ENCODE measurements at regions not wholly inside any gene's neighbourhood (a gene's known extent, or its start where the extent isn't known, plus 50 kb on each side); places are given as distances from the start of the nearest gene placed in this dataset.

DNA sequence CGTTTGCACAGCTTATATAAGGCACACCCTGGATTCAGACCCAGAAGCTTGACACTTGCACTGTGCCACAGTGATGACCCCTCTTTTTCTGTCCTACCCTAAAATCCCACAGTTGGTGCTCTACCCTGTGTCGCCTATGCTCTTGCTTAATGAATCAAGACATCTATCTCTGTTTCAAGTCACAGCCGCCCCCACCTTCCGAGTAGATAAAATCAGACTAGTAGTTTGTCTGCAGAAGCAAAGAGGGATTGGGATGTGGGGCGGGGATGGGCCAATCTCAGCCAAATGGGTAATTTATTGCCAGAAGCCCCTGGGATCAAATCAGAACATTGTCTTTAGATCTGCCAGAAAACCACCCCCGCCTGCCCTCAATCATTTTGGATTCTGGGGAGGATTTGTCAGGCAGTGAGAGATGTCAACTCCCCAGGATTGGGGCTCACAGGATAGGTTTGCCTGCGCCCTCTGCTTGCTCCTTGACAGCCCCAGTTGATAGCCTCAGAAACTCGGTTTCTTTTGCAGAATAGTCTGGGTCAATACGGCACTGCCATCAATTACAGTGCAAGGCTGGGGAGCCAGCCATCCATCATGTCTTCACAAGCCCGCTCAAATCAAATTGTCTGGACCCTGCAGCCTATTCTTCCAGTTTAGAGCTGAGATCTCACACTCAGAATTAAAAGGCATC is 520.8 kb downstream of the GRIN2A start:
- H3K4me3 ChIP-seq = no peak overlapping the region
- no peak for ATAC-seq

More for the DNA sequence above, 520.8 kb downstream of the GRIN2A start:
- Histone ChIP-seq H3K36me3 (ENCODE audit: insufficient read depth) (peaks cover 4% of the 10 kb centered on the region), H3K27me3 (ENCODE audit: insufficient read depth) (no peaks in the 10 kb centered on the region), H3K9me2 (ENCODE audit: insufficient read depth) (peaks cover 21% of the 10 kb centered on the region), H3K4me1 (ENCODE audit: insufficient read depth) (peaks cover 4% of the 10 kb centered on the region; the same call in 1 of the 2 replicates), H3K79me2 (replicated peaks; ENCODE audit: insufficient read depth) (no peaks in the 10 kb centered on the region), H2AFZ (peak overlapping the region; percentile 11; the same call in 1 of the 2 replicates), H3K4me2 (no peak overlapping the region), H3K27ac (ENCODE audit: low read depth) (no peak overlapping the region), H3F3A (replicated peaks; ENCODE audit: low read depth) (no peaks in the 10 kb centered on the region), H4K20me1 (replicated peaks; ENCODE audit: insufficient read depth) (no peaks in the 10 kb centered on the region)
- Mint-ChIP-seq H3K4me1 (peaks cover 14% of the 10 kb centered on the region; the same call in 2 of the 3 replicates), H3K27me3 (ENCODE audit: insufficient read depth, low read depth, poor library complexity) (peaks cover 3% of the 10 kb centered on the region), H3K4me3 (no peak overlapping the region), H3K36me3 (ENCODE audit: low read depth) (peaks cover 17% of the 10 kb centered on the region; the same call in 2 of the 3 replicates), H3K27ac (no peak overlapping the region), H3K9me3 (peaks cover 6% of the 10 kb centered on the region; the same call in 2 of the 3 replicates)
- TF ChIP-seq ZNF114 (CRISPR knock-in tag; IDR thresholded peaks at IDR 0.05) (no peak), POLR2AphosphoS5 (IDR thresholded peaks at IDR 0.05; ENCODE audit: low read depth) (no peak), JUNB (IDR thresholded peaks at IDR 0.05; ENCODE audit: unreplicated experiment) (no peak), EZH2 (IDR thresholded peaks at IDR 0.05; ENCODE audit: low read depth, unreplicated experiment) (no peak), CREB1 (CRISPR knock-in tag; IDR thresholded peaks at IDR 0.05; ENCODE audit: low read depth) (no peak), NANOG (IDR thresholded peaks at IDR 0.05; ENCODE audit: borderline replicate concordance) (no peak)
- TF ChIP-seq, protein P1, sequence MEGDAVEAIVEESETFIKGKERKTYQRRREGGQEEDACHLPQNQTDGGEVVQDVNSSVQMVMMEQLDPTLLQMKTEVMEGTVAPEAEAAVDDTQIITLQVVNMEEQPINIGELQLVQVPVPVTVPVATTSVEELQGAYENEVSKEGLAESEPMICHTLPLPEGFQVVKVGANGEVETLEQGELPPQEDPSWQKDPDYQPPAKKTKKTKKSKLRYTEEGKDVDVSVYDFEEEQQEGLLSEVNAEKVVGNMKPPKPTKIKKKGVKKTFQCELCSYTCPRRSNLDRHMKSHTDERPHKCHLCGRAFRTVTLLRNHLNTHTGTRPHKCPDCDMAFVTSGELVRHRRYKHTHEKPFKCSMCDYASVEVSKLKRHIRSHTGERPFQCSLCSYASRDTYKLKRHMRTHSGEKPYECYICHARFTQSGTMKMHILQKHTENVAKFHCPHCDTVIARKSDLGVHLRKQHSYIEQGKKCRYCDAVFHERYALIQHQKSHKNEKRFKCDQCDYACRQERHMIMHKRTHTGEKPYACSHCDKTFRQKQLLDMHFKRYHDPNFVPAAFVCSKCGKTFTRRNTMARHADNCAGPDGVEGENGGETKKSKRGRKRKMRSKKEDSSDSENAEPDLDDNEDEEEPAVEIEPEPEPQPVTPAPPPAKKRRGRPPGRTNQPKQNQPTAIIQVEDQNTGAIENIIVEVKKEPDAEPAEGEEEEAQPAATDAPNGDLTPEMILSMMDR (conservative IDR thresholded peaks at IDR 0.05; ENCODE audit: low read depth in 2 of 2) = no peak
- TF ChIP-seq, protein P2, sequence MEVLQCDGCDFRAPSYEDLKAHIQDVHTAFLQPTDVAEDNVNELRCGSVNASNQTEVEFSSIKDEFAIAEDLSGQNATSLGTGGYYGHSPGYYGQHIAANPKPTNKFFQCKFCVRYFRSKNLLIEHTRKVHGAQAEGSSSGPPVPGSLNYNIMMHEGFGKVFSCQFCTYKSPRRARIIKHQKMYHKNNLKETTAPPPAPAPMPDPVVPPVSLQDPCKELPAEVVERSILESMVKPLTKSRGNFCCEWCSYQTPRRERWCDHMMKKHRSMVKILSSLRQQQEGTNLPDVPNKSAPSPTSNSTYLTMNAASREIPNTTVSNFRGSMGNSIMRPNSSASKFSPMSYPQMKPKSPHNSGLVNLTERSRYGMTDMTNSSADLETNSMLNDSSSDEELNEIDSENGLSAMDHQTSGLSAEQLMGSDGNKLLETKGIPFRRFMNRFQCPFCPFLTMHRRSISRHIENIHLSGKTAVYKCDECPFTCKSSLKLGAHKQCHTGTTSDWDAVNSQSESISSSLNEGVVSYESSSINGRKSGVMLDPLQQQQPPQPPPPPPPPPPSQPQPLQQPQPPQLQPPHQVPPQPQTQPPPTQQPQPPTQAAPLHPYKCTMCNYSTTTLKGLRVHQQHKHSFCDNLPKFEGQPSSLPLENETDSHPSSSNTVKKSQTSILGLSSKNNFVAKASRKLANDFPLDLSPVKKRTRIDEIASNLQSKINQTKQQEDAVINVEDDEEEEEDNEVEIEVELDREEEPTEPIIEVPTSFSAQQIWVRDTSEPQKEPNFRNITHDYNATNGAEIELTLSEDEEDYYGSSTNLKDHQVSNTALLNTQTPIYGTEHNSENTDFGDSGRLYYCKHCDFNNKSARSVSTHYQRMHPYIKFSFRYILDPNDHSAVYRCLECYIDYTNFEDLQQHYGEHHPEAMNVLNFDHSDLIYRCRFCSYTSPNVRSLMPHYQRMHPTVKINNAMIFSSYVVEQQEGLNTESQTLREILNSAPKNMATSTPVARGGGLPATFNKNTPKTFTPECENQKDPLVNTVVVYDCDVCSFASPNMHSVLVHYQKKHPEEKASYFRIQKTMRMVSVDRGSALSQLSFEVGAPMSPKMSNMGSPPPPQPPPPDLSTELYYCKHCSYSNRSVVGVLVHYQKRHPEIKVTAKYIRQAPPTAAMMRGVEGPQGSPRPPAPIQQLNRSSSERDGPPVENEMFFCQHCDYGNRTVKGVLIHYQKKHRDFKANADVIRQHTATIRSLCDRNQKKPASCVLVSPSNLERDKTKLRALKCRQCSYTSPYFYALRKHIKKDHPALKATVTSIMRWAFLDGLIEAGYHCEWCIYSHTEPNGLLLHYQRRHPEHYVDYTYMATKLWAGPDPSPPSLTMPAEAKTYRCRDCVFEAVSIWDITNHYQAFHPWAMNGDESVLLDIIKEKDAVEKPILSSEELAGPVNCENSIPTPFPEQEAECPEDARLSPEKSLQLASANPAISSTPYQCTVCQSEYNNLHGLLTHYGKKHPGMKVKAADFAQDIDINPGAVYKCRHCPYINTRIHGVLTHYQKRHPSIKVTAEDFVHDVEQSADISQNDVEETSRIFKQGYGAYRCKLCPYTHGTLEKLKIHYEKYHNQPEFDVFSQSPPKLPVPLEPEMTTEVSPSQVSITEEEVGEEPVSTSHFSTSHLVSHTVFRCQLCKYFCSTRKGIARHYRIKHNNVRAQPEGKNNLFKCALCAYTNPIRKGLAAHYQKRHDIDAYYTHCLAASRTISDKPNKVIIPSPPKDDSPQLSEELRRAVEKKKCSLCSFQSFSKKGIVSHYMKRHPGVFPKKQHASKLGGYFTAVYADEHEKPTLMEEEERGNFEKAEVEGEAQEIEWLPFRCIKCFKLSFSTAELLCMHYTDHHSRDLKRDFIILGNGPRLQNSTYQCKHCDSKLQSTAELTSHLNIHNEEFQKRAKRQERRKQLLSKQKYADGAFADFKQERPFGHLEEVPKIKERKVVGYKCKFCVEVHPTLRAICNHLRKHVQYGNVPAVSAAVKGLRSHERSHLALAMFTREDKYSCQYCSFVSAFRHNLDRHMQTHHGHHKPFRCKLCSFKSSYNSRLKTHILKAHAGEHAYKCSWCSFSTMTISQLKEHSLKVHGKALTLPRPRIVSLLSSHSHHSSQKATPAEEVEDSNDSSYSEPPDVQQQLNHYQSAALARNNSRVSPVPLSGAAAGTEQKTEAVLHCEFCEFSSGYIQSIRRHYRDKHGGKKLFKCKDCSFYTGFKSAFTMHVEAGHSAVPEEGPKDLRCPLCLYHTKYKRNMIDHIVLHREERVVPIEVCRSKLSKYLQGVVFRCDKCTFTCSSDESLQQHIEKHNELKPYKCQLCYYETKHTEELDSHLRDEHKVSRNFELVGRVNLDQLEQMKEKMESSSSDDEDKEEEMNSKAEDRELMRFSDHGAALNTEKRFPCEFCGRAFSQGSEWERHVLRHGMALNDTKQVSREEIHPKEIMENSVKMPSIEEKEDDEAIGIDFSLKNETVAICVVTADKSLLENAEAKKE (CRISPR knock-in tag; IDR thresholded peaks at IDR 0.05) = no peak
- TF ChIP-seq, protein P3, sequence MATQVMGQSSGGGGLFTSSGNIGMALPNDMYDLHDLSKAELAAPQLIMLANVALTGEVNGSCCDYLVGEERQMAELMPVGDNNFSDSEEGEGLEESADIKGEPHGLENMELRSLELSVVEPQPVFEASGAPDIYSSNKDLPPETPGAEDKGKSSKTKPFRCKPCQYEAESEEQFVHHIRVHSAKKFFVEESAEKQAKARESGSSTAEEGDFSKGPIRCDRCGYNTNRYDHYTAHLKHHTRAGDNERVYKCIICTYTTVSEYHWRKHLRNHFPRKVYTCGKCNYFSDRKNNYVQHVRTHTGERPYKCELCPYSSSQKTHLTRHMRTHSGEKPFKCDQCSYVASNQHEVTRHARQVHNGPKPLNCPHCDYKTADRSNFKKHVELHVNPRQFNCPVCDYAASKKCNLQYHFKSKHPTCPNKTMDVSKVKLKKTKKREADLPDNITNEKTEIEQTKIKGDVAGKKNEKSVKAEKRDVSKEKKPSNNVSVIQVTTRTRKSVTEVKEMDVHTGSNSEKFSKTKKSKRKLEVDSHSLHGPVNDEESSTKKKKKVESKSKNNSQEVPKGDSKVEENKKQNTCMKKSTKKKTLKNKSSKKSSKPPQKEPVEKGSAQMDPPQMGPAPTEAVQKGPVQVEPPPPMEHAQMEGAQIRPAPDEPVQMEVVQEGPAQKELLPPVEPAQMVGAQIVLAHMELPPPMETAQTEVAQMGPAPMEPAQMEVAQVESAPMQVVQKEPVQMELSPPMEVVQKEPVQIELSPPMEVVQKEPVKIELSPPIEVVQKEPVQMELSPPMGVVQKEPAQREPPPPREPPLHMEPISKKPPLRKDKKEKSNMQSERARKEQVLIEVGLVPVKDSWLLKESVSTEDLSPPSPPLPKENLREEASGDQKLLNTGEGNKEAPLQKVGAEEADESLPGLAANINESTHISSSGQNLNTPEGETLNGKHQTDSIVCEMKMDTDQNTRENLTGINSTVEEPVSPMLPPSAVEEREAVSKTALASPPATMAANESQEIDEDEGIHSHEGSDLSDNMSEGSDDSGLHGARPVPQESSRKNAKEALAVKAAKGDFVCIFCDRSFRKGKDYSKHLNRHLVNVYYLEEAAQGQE (IDR thresholded peaks at IDR 0.05; ENCODE audit: unreplicated experiment) = no peak
- DNase-seq (ENCODE audit: low spot score) = no peak
